ENCODE measurements at regions not wholly inside any gene's neighbourhood (a gene's known extent, or its start where the extent isn't known, plus 50 kb on each side); places are given as distances from the start of the nearest gene placed in this dataset.

DNA sequence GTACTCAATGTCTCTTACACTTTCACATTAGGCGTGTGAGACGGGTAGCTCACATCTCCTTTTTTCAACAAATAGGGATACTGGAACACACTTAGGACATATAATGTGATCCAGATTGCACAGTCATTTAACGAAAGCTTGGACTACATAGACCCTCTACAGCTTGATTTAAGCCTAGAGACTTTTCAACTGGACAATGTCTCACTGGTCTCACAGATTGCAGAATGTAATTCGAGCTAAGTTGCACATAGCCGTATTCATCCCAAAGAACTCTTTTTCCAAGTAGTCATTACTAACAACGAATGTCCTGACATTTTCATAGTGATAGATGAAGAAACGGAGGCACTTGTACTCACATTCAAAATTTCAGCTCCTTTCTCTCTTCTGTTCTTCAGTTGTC is 612.1 kb downstream of the ZEB2 start:
- H3K4me1 ChIP-seq (ENCODE audit: control insufficient read depth, insufficient read depth, low read length), result no peaks in the 10 kb centered on the region
- H3K36me3 ChIP-seq (ENCODE audit: control insufficient read depth in 2 of 2, insufficient read depth in 1 of 2, low read length in 2 of 2), result no peaks in the 10 kb centered on the region
- ChIA-PET POLR2A (no interaction called here), CTCF (no interaction called here)
- no peak overlapping the region for H3K4me3 ChIP-seq (ENCODE audit: low read depth, low read length)
- TF ChIP-seq ZIC2 (tag by site-specific recombination; IDR thresholded peaks at IDR 0.05), result no peak
- TF ChIP-seq SETDB1 (IDR thresholded peaks at IDR 0.05; ENCODE audit: insufficient read length, low read length), result no peak
- H3K27ac ChIP-seq (ENCODE audit: extremely low read depth, low read depth, low read length), result no peak overlapping the region
- no peaks in the 10 kb centered on the region for H3K9me3 ChIP-seq (ENCODE audit: control insufficient read depth, insufficient read depth, low read depth, low read length)

- Histone ChIP-seq H3K4me1 (ENCODE audit: control insufficient read depth, insufficient read depth, low read length) (no peaks in the 10 kb centered on the region), H3K27ac (ENCODE audit: extremely low read depth, low read depth, low read length) (no peak overlapping the region), H3K4me3 (ENCODE audit: low read depth, low read length) (no peak overlapping the region), H3K9me3 (ENCODE audit: control insufficient read depth, insufficient read depth, low read depth, low read length) (no peaks in the 10 kb centered on the region), H3K36me3 (ENCODE audit: control insufficient read depth in 2 of 2, insufficient read depth in 1 of 2, low read length in 2 of 2) (no peaks in the 10 kb centered on the region)
- ChIA-PET CTCF (no interaction called here), POLR2A (no interaction called here)
- no peak for TF ChIP-seq ZBTB17 (tag by site-specific recombination; IDR thresholded peaks at IDR 0.05)
Observed at GRCh38 chr2:143906850-143907249, 613.1 kb downstream of the ZEB2 start.

GRCh38 chr2:143905587-143905986 is 614.3 kb downstream of the ZEB2 start:
- POLR2A ChIA-PET, result no interaction called here
- Histone ChIP-seq H3K36me3 (ENCODE audit: control insufficient read depth in 2 of 2, insufficient read depth in 1 of 2, low read length in 2 of 2) (no peaks in the 10 kb centered on the region), H3K9me3 (ENCODE audit: control insufficient read depth, insufficient read depth, low read depth, low read length) (no peaks in the 10 kb centered on the region), H3K4me3 (ENCODE audit: low read depth, low read length) (no peak overlapping the region), H3K27ac (ENCODE audit: extremely low read depth, low read depth, low read length) (no peak overlapping the region), H3K4me1 (ENCODE audit: control insufficient read depth, insufficient read depth, low read length) (no peaks in the 10 kb centered on the region)
- CTCF ChIA-PET, result no interaction called here
- TF ChIP-seq ZNF140 (tag by site-specific recombination; IDR thresholded peaks at IDR 0.05) (no peak), ZBTB7A (tag by site-specific recombination; IDR thresholded peaks at IDR 0.05; ENCODE audit: low read depth) (no peak), ZNF585B (tag by site-specific recombination; IDR thresholded peaks at IDR 0.05) (no peak), BCL11B (tag by site-specific recombination; IDR thresholded peaks at IDR 0.05; ENCODE audit: low read depth) (no peak), ZNF510 (tag by site-specific recombination; IDR thresholded peaks at IDR 0.05; ENCODE audit: insufficient replicate concordance) (no peak), ZNF561 (tag by site-specific recombination; IDR thresholded peaks at IDR 0.05; ENCODE audit: borderline replicate concordance) (no peak), YY2 (tag by site-specific recombination; IDR thresholded peaks at IDR 0.05) (no peak), ZNF558 (tag by site-specific recombination; IDR thresholded peaks at IDR 0.05) (no peak), BCL11A (tag by site-specific recombination; IDR thresholded peaks at IDR 0.05; ENCODE audit: low read depth) (no peak)

- POLR2A ChIA-PET, result no interaction called here
- CTCF ChIA-PET, result interaction anchor here (0.7 kb wide), 1 partner anchor 361 kb away, joined by 3 read pairs; no protein-coding TSS in a partner anchor
- H3K4me1 ChIP-seq (ENCODE audit: control insufficient read depth, insufficient read depth, low read length), result no peaks in the 10 kb centered on the region
- no peak overlapping the region for H3K4me3 ChIP-seq (ENCODE audit: low read depth, low read length)
- H3K9me3 ChIP-seq (ENCODE audit: control insufficient read depth, insufficient read depth, low read depth, low read length), result no peaks in the 10 kb centered on the region
- H3K36me3 ChIP-seq (ENCODE audit: control insufficient read depth in 2 of 2, insufficient read depth in 1 of 2, low read length in 2 of 2), result no peaks in the 10 kb centered on the region
- H3K27ac ChIP-seq (ENCODE audit: extremely low read depth, low read depth, low read length), result no peak overlapping the region
- TF ChIP-seq ZBTB1 (tag by site-specific recombination; IDR thresholded peaks at IDR 0.05) (no peak), RBAK (tag by site-specific recombination; IDR thresholded peaks at IDR 0.05) (no peak), ZBTB17 (tag by site-specific recombination; IDR thresholded peaks at IDR 0.05) (no peak), ZNF280C (tag by site-specific recombination; IDR thresholded peaks at IDR 0.05) (no peak), ZNF664 (tag by site-specific recombination; IDR thresholded peaks at IDR 0.05) (no peak), ZNF114 (tag by site-specific recombination; IDR thresholded peaks at IDR 0.05) (no peak), ZNF155 (tag by site-specific recombination; IDR thresholded peaks at IDR 0.05) (no peak), HOXC10 (CRISPR knock-in tag; IDR thresholded peaks at IDR 0.05) (no peak), ZNF211 (tag by site-specific recombination; IDR thresholded peaks at IDR 0.05; ENCODE audit: low read depth) (no peak), ZNF639 (tag by site-specific recombination; IDR thresholded peaks at IDR 0.05) (no peak), ZNF174 (tag by site-specific recombination; IDR thresholded peaks at IDR 0.05) (no peak), ZNF549 (tag by site-specific recombination; IDR thresholded peaks at IDR 0.05) (no peak)
Observed at GRCh38 chr2:143903172-143903856, 616.6 kb downstream of the ZEB2 start.
